Limb (tissue), 2 donors: ENCODE measurements at regions not wholly inside any gene's neighbourhood (a gene's known extent, or its start where the extent isn't known, plus 50 kb on each side); places are given as distances from the start of the nearest gene placed in this dataset.
"Not testable (repeated sequence)": the region's sequence is repeated elsewhere in the genome, so short reads cannot be mapped to it uniquely, and the experiment has no call there.

Experiments
- DNase-seq, 2 donors: peaks; one replicate each; pipeline ENCODE4 v3.0.0-alpha.2; 2016; ENCODE audit errors: extremely low spot score in 2 of 2

DNA sequence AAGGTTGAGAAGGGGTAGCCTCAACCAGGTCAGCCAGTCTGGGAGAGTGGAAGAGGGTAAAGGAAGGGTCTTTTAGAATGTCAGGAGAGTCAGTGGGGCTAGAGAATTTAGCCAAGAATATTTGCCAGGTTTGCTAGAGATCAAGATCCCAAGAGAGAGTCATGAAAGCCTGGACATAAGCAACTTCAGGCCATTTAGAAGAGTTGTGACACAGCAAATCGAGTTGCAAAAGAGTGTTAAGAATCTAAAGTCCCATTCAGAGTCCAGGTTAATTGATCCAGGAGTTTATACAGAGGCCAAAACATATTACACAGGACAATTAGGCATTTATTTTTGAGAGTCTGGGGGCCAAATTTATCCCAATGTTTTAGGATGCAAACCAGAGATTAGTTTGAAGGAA, 1260.1 kb upstream of the ACO1 start:
- DNase-seq: no peak

DNA sequence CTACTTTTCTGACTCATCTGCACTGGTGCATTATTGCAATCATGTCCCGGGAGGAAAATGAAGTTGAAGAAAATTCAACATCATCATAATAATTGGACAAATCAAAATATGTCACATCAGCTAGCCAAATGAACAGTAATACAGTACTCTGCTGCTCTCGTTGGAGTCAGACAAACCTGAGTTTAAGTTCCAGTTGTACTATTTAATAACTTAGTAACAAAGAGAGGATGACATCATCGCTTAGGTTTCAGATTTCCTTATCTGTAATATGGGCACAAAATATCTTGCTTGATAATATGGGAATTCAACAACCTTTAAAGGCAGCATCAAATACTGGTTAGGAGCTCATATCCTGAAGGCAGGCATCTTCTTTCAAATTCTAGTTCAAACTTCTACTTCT, 1248.9 kb upstream of the ACO1 start:
- DNase-seq: no peak

DNA sequence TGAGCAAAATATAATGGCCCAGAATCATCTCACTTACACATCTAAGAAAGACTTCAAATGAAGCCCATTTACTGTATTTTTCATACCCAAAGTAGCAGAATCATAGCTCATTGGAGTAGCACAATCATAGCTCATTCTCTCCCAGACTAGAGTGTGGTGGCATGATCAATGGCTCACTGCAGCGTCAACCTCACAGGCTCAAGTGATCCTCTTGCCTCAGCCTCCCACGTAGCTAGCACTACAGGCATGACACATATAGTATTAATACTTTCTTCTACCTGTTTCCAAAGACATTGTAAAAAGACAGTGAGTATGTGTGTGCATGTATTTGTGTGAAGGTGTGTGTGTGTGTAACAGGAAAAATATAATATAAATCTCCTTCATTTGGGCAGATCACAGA, 1247.9 kb upstream of the ACO1 start:
- DNase-seq: no peak

DNA sequence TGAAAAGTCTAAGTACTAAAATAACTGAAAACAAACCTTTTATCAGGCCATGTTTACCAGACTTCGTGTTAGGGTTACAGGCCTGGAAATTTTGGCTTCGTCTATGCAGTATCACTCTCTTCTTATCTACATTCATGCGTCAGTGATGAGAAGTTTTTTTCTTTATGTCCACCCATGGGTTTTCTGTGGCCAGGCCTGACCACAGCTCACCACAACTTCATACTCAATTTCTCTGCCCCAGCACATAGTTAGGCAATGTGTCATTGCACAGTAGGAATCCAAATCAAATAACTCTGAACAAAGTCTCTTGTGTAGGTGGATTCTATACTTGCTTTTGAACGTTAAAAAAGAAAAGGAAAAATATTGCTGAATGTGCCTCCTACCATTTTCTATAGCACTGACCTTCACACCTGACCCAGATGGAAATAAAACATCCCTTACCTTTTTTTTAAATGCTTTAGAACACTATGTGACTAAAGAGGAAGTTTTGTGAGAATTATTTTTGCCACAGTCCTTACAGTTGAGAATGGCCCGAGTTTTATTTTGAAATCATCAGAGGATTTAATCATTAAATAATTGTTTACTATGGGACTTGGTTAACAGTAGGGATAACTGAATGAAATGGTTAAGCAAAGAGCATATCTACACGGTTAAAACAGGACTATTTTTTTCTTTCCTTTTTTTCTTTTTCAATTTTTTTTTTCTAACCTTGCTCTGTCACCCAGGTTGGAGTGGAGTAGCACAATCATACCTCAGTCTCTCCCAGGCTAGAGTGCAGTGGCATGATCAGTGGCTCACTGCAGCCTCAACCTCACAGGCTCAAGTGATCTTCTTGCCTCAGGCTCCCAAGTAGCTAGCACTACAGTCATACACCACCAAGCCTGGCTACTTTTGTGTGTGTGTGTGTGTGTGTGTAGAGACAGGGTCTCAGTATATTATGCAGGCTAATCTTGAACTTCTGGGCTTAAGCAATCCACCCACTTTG, 1247.0 kb upstream of the ACO1 start:
- DNase-seq: no peak

DNA sequence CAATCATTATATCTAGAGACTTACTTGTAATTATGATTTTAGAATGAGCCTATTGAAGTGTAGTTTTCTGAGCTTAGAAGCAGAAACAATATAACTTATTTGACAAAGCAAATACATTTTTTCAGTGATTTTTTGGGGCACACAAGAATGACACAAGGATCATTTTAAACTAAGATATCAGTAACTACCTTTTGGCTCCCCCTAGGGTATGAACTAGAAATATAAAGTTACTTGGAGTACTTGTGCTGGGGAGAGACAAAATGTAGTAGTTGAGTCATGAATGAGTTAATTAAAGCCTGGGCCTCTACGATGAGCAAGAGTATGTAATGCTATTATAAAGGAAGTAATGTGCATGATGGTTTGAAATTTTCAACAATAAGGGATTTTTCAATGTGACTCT, 1244.1 kb upstream of the ACO1 start:
- DNase-seq: no peak

DNA sequence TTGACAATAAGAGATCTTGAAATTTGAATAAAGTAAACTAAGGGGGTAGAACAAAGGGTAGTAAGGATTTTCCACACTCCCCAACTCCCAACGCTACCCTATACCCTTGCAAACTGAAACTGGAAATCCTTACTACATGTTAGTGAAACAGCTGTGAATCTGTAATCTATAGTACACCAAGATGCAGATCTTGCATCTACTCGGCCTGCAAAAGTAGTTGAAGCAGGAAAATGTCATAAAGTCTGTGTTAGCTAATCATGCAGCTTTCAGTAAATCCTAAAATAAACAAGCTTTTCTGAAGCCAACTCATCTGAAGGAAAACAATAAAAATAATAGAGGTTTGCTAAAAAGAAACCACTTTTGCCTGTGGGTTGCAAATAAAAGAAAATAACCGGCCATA, 1242.0 kb upstream of the ACO1 start:
- DNase-seq: no peak

DNA sequence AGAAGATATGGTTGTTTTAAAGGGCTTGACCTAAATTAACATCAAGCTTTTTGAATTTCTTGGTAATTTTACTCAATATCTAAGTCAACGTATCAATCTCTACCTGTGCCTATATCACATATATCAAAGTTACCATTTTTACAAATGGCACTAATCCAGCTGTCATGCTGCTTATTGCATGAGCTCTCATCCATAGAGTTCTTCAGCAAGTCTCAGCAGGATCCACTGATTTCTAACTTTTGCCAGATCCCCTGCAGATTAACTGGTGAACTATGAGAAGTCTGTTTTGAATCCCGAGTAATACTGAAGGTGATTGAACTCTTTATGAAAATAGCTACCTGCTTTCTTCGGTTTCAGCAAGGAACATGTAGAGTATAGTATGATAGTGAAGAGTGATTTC, 1239.8 kb upstream of the ACO1 start:
- no peak for DNase-seq

DNA sequence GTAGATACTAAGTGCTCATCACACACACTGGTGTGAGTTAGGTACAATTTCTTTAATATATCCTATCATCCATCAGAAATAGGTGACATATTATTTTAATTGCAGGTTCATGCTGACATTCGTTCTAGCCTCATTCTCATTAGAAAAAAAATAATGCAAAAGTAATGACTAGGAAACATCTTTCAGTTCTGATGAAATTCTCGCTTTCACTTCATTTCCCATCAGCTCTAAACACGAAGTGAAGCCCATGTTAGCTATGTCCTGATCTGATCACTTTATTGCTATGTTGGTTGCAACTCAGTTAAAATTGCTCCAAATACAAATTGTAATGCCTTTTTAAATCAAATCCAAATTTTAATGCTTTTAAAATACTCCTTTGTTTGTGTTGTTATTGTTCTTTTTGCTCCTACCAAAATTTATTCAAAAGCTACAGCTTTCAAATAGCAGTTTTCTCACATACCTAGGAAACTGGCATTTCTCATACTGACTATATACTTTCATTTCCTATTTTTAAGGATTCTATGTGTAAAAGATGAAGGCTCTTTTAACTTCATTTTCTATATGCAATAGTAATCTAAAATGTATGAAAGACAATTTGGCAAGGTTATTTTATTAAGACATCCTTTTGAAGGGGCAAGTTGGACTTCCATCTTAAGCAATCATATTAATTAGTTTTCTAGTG, 1237.8 kb upstream of the ACO1 start:
- DNase-seq: no peak

DNA sequence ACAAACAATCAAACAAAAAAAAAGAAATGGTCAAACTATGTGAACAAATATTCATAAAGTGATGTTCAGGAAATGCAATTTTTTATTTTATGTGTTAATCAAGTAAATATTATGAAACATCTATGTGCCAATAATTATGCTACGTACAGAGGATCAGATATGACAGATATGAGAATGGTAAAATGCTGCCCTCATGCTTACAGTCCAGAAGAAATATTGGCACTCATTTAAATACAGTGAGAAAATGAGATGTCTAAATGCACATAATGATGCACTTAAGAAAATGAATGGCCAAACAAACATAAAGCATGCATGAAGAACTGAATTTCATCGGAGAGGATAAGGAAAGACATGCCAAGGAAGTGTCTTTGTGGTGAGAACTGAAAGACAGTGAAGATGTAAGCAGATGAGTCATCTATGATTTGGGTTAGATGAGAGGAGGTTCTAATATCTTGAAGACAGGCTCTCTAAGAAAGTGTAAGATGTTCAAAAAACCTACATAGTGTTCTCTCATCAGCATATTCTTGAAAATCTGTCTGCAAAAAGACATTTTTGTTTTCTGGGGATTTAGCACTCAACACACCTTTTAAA, 1231.1 kb upstream of the ACO1 start:
- DNase-seq: no peak

DNA sequence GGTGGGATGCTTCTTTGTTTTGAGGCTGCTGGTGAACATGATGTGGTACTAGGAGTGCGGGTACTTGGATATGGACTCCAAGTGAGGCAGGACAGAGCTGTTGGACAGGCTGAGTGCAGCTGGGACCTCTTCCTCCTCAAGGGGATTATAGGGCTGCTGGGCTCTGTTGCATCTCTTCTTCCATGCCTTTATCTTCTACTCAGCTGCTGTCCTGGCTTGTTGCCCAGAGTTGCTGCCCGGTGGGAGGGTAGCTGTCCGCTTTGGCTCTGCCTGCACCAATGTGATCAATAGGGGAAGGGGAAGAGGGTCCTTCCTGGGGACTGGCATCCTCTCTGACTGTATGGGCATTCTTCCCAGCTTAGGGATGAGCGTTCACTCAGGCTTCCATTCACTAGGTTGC, 1217.9 kb upstream of the ACO1 start:
- no peak for DNase-seq

DNA sequence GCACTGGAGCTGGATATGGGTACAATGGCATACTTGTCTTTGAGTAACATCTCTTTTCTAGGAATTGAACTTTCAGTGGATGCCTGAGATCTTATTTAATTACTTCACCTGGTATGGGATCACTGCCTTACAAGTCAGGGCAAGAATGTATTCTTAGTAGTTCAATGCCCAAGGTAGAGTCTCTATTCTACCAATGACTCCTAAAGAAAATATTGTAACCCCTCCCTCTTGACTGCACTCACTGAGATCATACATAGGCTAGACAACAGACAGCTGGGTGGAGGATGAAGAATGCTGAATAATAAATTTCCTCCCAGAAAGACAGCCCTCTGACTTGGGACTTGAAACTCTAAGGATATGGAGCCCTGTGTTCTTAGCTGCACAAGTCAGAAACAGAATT, 1216.3 kb upstream of the ACO1 start:
- no peak for DNase-seq

DNA sequence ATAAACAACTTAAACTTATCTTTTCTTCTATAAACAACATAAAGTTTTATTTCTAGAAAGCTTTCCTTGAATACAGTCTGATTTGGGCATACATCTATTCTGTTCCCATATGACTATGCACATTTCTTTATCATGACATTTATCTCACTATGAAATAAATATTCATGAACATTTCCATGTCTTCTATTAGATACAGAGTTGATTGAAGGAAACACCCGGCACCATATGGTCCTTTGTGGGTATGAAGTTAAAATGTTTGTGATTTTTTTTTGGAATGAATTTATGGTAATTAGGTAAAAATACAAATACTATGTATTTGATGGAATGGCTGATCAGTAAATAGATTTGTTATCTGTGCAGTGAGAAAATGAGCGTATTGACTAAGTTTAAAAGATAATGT, 1209.8 kb upstream of the ACO1 start:
- no peak for DNase-seq

DNA sequence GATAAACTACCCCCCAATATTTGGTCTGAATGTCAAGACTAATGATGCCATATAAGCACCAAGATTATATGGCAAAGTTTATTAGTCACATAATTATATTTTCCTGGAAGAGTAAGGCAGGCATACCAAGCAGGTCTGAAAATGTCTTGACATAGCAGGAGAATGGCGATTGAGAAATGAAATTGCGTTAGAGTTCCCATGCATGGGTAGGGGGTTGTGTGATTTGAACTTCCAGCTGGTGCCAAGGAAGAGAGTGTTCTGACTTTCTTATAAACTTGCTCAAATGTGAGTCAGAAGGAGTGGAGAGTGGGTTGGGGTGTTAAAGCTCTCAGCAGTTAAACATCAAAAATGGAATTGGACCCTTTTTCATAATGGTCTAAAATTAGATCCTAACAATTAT, 1200.6 kb upstream of the ACO1 start:
- DNase-seq: no peak

DNA sequence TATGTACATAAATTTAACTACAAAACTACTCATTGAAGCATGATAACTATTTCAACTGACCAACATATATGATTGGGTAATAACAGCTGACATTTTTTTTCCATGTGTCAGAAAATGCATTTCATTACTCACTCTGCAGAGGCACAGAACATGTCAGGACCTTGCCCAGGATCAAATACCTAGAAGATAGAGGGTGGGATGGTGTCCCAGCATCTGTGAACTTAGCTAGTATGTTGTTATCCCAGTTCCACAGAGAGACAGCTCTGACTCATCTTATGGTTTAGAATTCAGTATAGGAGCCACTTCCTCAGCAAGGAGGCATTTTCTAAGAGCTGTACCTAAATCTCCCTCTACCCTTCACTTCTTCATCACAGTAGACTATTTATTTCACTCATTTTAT, 1198.6 kb upstream of the ACO1 start:
- DNase-seq: no peak

DNA sequence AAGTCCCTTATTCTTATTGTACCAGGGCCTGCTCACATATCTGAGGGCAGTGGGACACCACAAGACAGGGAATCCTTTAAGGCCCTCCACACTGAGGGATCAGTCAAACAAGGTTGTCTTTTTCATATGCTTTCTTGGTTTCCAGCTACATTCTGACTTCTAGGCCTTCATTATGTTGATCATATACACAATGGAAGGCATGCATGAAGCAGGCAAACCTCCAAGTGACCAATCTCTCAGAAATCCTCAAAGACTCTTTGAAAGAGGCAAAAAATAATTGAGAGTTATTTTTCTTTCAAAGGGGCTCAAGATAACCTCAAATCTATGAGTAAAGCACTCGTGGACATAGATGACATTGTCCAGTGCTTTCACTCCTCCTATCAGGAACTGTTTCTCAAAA, 1195.9 kb upstream of the ACO1 start:
- no peak for DNase-seq

DNA sequence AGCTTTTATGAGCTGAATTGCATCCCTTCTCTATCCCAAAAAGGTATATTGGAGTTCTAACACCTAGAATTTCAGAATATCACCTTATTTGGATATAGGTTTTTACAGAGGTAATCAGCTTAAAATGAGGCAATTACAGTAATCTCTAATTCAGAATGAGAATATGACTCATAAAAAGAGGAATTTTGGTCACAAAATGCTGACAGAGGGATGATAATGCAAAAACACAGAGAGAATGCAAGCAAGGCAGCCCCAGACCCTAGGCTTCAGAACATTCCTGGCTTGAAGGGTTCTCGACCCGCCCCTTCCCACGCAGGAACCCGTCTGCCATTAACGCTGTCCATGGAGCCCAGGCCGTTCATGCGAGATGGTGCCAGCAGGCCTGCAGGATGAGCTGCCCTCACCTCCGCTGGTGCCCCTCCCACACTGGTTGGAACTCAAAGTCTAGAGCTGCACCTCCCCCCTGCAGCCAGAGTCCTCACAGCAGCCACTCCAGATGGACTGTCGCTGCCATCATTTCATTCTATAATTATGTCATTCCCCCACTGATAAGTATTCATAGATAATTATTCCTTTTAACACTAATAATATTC, 1173.4 kb upstream of the ACO1 start:
- DNase-seq: no peak

DNA sequence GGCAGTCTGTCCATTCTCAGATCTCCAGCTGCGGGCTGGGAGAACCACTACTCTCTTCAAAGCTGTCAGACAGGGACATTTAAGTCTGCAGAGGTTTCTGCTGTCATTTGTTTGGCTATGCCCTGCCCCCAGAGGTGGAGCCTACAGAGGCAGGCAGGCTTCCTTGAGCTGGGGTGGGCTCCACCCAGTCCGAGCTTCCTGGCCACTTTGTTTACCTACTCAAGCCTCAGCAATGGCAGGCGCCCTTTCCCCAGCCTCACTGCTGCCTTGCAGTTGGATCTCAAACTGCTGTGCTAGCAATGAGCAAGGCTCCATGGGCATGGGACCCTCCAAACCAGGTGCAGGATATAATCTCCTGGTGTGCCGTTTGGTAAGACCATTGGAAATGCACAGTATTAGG, 1154.5 kb upstream of the ACO1 start:
- not testable (repeated sequence) for DNase-seq

DNA sequence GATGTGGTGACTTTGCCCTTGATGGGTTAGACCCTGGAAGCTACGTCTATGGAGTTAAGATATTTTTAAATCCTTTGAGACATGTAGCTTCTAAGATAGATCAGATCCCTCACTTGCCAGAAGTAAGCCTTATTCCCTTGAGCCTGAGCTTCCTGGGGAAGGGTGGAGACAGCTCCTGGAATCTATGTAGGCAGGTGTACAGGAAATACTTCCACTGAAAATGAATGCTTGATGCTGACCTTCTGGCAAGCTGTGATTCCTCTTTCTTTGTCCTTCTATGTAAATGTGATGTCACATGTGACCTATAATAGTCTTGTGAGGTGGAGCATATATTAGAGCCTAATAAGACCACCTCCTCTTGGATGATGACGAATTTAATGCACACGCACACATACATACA, 1152.0 kb upstream of the ACO1 start:
- DNase-seq: no peak

DNA sequence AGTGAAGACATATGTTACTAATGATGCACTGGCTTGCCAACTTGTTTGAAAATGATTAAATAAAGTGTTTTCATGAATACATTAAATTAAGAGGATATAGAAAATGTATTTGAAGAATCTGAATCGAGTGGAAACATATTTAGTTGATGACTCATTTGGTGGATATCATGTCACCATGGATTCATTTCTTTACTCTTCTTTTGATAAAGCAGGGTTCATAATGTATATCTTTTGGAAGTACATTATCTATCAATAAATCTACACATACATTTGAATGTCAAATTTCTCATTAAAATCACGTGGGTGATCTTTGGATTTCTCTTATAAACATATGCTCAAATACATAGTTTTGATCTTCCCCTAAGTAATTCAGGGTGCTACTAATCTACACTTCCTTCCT, 1148.1 kb upstream of the ACO1 start:
- DNase-seq: no peak

DNA sequence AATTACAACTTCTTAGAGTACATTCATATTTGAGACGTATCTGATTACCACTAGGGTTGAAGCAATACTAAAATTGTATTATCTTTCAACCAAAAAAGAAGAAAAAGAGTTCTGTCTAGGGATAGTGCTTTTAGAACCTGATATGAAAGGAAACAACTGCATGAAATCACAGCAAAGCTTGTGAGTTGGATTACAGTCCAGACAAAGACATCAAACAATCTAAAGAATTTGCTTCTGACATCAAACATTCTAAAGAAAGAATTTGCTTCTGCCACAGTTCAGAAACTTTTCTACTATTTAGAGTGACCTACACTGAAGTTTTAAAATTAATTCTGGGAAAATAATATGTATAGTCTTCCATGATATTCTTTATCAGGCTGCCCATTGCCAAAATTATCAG, 1141.1 kb upstream of the ACO1 start:
- DNase-seq: no peak

DNA sequence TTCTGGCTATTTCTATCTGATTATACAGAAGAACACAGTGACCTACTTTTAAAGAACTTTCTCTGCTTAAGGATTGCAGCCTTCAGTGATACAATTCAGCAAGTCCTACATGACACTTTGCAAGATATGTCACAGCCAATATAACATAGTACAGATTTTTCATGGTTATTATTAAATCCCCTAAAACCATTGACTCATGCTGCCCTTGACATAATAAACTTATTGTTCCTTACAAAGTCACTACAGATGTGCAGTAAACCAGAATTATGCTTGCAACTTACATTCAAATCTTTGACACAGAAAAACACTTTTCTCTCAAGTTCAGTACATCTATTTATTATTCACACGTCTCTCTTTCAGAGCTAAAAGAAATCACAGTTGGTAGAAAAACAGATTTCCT, 1136.3 kb upstream of the ACO1 start:
- no peak for DNase-seq

DNA sequence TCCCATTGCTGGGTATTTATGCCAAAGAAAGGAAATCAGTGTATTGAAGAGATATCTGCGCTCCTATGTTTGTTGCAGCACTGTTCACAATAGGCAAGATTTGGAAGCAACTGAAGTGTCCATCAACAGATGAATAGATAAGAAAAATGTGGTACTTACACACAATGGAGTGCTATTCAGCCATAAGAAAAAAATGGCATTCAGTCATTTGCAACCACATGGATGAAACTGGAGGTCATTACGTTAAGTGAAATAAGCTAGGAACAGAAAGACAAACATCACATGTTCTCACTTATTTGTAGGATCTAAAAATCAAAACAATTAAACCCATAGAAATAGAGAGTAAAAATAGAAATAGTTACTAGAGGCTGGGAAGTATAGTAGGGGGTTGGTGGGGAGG, 1133.1 kb upstream of the ACO1 start:
- DNase-seq: no peak
